ENCODE measurements at regions not wholly inside any gene's neighbourhood (a gene's known extent, or its start where the extent isn't known, plus 50 kb on each side); places are given as distances from the start of the nearest gene placed in this dataset.

GRCh38 chr4:36394352-36394903 is 113.0 kb downstream of the DTHD1 start:
- Histone ChIP-seq H3K27ac (ENCODE audit: low read depth, low read length, poor library complexity, severe bottlenecking) (no peak overlapping the region), H3K4me2 (ENCODE audit: low read length) (no peak overlapping the region), H3K9me2 (ENCODE audit: low read depth, low read length) (no peaks in the 10 kb centered on the region)

GRCh38 chr4:36399762-36400353 is 118.4 kb downstream of the DTHD1 start:
- Histone ChIP-seq H3K9ac (ENCODE audit: low read length) (no peak overlapping the region), H3K9me2 (ENCODE audit: low read depth, low read length) (no peaks in the 10 kb centered on the region), H4K20me1 (ENCODE audit: insufficient read depth, low read length) (no peaks in the 10 kb centered on the region), H3K27me3 (ENCODE audit: insufficient read depth, low read length) (no peaks in the 10 kb centered on the region), H3K9me3 (ENCODE audit: low read length) (no peaks in the 10 kb centered on the region), H3F3A (ENCODE audit: insufficient read depth, low read length) (no peaks in the 10 kb centered on the region), H3K4me2 (ENCODE audit: low read length) (no peak overlapping the region), H3K4me3 (ENCODE audit: low read depth, low read length, poor library complexity, severe bottlenecking) (no peak overlapping the region), H3K4me1 (ENCODE audit: insufficient read depth, low read length, severe bottlenecking) (peaks cover 4% of the 10 kb centered on the region), H3K36me3 (ENCODE audit: insufficient read depth, low read length) (no peaks in the 10 kb centered on the region), H3K79me2 (ENCODE audit: insufficient read depth, low read length) (no peaks in the 10 kb centered on the region), H2AFZ (ENCODE audit: low read length) (no peak overlapping the region), H3K27ac (ENCODE audit: low read depth, low read length, poor library complexity, severe bottlenecking) (no peak overlapping the region)
- peak; percentile 91 for TF ChIP-seq CTCF (IDR thresholded peaks at IDR 0.05; ENCODE audit: low read length)
- no peak for TF ChIP-seq EZH2 (IDR thresholded peaks at IDR 0.05; ENCODE audit: borderline replicate concordance, low read length)

More at GRCh38 chr4:36394352-36394903, 113.0 kb downstream of the DTHD1 start:
- no peaks in the 10 kb centered on the region for H3K36me3 ChIP-seq (ENCODE audit: insufficient read depth, low read length)
- H3F3A ChIP-seq (ENCODE audit: insufficient read depth, low read length): no peaks in the 10 kb centered on the region
- no peaks in the 10 kb centered on the region for H3K79me2 ChIP-seq (ENCODE audit: insufficient read depth, low read length)
- H3K4me3 ChIP-seq (ENCODE audit: low read depth, low read length, poor library complexity, severe bottlenecking): no peak overlapping the region
- H3K27me3 ChIP-seq (ENCODE audit: insufficient read depth, low read length): no peaks in the 10 kb centered on the region
- no peaks in the 10 kb centered on the region for H4K20me1 ChIP-seq (ENCODE audit: insufficient read depth, low read length)
- H2AFZ ChIP-seq (ENCODE audit: low read length): no peak overlapping the region
- no peak overlapping the region for H3K9ac ChIP-seq (ENCODE audit: low read length)
- no peak for TF ChIP-seq EZH2 (IDR thresholded peaks at IDR 0.05; ENCODE audit: borderline replicate concordance, low read length)
- TF ChIP-seq CTCF (IDR thresholded peaks at IDR 0.05; ENCODE audit: low read length): no peak
- H3K9me3 ChIP-seq (ENCODE audit: low read length): no peaks in the 10 kb centered on the region
- peaks cover 7% of the 10 kb centered on the region for H3K4me1 ChIP-seq (ENCODE audit: insufficient read depth, low read length, severe bottlenecking)

- Histone ChIP-seq H3K79me2 (ENCODE audit: insufficient read depth, low read length) (no peaks in the 10 kb centered on the region), H3K9ac (ENCODE audit: low read length) (no peak overlapping the region), H3K4me3 (ENCODE audit: low read depth, low read length, poor library complexity, severe bottlenecking) (no peak overlapping the region), H3K9me3 (ENCODE audit: low read length) (no peaks in the 10 kb centered on the region), H4K20me1 (ENCODE audit: insufficient read depth, low read length) (no peaks in the 10 kb centered on the region), H3K27ac (ENCODE audit: low read depth, low read length, poor library complexity, severe bottlenecking) (no peak overlapping the region), H3F3A (ENCODE audit: insufficient read depth, low read length) (no peaks in the 10 kb centered on the region), H3K4me1 (ENCODE audit: insufficient read depth, low read length, severe bottlenecking) (peaks cover 4% of the 10 kb centered on the region), H2AFZ (ENCODE audit: low read length) (no peak overlapping the region), H3K27me3 (ENCODE audit: insufficient read depth, low read length) (no peaks in the 10 kb centered on the region), H3K36me3 (ENCODE audit: insufficient read depth, low read length) (no peaks in the 10 kb centered on the region), H3K9me2 (ENCODE audit: low read depth, low read length) (no peaks in the 10 kb centered on the region), H3K4me2 (ENCODE audit: low read length) (no peak overlapping the region)
- no peak for TF ChIP-seq EZH2 (IDR thresholded peaks at IDR 0.05; ENCODE audit: borderline replicate concordance, low read length)
- no peak for TF ChIP-seq CTCF (IDR thresholded peaks at IDR 0.05; ENCODE audit: low read length)
Observed at GRCh38 chr4:36402008-36402758, 120.8 kb downstream of the DTHD1 start.

All from OCI-LY1 (cell line).